ENCODE measurements at regions not wholly inside any gene's neighbourhood (a gene's known extent, or its start where the extent isn't known, plus 50 kb on each side); places are given as distances from the start of the nearest gene placed in this dataset.

DNA sequence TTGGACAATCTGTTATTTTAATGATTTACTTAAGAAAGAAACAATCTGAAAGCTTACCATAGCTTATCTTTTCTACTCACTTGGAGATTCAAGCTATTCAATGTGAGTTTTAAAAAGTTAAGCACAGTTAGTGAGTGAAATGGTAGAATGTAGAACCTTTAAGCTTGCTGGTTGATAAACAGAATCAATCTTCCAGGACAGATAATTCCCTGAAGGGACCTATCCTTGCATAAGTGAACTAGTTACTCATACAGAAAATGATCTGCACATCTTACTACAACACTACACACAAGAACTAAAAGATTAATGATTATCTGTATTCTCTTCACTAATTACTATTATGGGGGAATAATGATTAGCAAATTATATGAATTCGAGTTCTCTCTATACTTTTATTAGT, 165.6 kb downstream of the PALM2AKAP2 start:
- TF ChIP-seq, protein P1, sequence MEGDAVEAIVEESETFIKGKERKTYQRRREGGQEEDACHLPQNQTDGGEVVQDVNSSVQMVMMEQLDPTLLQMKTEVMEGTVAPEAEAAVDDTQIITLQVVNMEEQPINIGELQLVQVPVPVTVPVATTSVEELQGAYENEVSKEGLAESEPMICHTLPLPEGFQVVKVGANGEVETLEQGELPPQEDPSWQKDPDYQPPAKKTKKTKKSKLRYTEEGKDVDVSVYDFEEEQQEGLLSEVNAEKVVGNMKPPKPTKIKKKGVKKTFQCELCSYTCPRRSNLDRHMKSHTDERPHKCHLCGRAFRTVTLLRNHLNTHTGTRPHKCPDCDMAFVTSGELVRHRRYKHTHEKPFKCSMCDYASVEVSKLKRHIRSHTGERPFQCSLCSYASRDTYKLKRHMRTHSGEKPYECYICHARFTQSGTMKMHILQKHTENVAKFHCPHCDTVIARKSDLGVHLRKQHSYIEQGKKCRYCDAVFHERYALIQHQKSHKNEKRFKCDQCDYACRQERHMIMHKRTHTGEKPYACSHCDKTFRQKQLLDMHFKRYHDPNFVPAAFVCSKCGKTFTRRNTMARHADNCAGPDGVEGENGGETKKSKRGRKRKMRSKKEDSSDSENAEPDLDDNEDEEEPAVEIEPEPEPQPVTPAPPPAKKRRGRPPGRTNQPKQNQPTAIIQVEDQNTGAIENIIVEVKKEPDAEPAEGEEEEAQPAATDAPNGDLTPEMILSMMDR (IDR thresholded peaks at IDR 0.05) = no peak
- TF ChIP-seq EZH2 (IDR thresholded peaks at IDR 0.05; ENCODE audit: borderline replicate concordance, insufficient read depth, low read depth, low read length, poor library complexity, severe bottlenecking) = no peak

All from B cell (primary cell).